Posterior cingulate gyrus (tissue), 11 donors: ENCODE measurements at regions not wholly inside any gene's neighbourhood (a gene's known extent, or its start where the extent isn't known, plus 50 kb on each side); places are given as distances from the start of the nearest gene placed in this dataset.

Source experiments
- DNase-seq, 10 donors: peaks; one replicate each; pipeline versions ENCODE4 v3.0.0 to v3.0.0-alpha.2; 2020 to 2021; ENCODE audit warnings: mixed read lengths in 3 of 10
- intact Hi-C: fragments of 100-400 bp; cut with DNase I; formaldehyde crosslinking; loops from one replicate; pipeline ENCODE4 v1.15.1; 2023

DNA sequence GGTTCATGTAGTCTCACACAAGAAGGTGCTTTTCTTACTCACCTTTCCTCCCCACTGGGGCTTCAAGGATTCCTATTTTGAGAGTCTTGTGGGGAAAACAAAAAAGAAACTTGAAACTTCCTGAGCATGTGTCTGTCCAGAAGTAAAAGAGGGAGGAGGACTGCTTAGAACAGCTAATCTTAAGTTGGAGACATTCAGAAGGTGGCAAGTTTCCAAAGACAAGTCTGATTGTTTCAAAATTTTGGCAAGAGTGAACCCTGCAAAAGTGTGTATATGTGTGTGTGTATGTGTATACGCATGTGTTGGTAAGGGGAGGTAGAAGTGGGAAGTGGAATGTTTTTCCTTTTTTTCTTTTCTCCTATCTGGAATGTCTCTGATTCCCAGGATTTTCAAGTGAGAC, 189.0 kb upstream of the FRMPD4 start:
- intact Hi-C loops = no loop called here
- no peak for DNase-seq

DNA sequence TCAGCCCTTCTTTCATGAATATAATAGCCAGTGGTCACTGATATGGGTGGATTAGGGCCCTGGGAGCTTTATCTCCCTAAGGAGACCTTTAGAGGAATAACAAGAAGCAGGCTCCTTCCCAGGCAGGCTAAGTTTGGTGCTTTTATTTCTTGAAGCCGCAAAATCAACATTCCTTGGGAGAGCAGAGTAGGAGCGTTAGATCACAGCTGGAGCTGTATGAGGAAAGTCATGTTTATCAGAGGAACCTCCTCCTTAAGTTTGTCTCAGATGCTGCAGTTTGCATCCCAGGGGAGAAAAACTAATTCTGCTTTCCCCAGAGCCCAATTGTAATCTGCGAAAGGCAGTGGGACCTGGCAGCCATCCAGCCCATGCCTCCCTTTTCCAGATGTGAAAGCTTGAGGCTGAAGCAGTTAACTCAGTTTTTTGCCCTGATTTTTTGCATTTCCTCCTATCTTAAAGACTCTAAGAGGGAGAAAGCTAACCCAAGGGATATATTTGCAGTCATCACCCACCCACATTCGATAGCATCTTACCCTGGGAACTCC, 186.0 kb upstream of the FRMPD4 start:
- DNase-seq = no peak
- intact Hi-C loops = no loop called here

DNA sequence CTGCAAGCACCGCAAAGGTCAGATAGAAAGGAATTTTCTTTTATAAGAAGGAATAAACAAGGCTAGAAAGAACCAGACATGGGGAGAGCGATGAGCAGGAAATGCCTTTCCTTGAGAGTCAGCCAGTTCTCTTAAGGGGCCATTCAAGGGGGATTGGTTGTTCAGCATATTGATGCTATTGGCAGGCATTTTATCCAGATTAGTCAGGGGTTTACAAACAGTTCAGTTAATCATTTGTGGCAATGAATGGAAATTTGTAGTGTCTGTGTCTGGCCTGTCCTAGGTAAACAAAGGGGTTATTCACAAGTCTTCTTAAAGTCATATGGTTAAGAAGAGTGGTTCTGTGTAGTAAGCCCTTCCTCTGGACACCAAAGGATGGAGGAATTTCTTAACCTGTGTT, 184.7 kb upstream of the FRMPD4 start:
- intact Hi-C loops = no loop called here
- no peak for DNase-seq

DNA sequence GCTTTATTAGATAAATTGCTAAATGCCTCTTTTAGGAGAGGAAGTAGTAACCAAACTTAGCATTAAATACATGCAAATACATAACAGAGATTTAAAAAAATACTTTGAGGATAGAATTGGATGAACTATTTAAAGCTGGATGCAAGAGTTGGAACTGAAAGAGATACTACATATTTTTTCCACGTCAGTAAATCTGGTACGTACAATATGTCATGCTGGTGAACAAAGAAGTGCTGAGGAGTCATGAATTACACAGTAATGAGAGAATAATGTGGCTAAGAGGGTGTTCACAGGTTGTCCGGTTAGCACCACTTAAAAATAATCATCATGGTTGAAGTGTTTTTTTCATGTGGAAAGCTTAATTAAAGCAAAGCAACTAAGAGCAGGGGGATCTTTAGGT, 184.1 kb upstream of the FRMPD4 start:
- intact Hi-C loops = no loop called here
- DNase-seq = no peak

DNA sequence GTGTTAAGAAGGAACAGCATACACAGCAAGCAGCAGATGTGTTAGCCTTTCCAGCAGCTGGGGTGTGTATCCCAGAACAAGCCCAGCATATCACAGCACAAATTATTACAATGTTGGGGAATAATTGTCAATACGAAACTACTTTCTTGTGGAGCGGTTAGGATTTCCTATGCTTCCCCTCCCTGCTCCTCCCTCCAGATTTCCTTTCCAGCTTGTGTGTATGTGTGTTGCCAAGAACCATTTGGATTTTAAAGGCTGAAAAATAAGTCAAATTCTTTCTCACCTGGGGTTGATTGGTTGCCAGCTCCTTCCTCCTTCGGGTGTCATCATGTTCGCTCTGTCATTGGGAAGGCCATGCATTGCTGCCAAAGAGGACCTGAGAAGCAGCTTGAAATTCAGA, 178.2 kb upstream of the FRMPD4 start:
- no peak for DNase-seq
- intact Hi-C loops = no loop called here

DNA sequence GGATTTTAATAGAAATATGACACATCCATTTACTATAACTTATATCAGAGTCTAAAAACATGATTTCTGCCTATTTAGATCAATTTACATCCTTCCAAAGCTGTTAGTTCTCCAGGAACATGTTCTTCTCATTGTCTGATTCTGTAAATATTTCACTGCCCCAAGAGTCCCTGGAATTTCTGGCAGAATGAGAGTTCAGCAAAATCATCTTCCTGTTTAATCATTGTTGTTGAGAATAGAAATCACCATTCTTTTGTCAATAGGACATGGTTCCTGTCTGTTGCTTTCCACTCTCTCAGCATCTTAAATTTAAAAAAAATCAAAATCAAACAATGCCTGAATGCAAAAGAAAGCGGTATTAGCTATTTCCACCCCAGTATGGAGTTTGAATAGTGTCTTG, 172.8 kb upstream of the FRMPD4 start:
- DNase-seq = no peak
- intact Hi-C loops = no loop called here

DNA sequence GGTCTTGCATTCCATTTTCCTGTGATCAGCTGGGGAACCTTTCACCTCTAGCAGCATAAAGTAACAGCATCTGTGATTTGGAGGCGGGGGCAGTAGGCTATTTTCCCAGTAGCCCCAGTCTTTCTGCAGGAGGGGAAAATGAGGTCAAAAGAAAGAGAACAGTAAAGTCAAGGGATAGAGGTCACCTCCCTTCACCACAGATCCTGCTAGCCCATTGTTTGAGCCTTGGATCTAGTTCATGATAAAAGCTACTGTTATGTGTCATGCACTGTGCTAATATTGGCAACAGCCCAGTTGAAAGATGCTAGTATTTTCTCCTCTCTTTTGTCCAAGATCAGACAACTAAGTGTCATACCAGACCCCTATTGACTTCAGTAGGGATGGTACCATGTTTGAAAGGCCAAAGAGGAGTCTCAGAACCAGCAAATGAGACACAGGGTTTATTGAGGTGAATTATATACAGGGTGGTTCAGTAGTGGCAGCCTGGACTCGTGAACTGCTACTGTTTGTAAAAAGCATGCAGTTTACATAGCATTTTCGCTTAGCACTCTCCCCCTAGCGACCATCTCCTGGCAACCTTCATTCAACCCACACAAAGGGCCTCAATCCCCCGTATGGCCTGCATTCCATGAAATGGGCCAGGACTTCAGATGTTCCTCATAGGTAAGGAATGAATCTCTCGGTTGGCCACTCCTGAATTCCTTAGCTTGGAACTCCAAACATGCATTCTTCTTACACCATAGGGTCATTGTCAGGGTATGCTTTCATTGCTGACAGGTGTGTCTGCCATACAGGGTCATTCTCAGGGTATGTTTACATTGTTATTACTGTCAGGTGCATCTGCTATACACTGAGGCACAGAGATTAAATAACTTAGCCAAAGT, 170.0 kb upstream of the FRMPD4 start:
- intact Hi-C loops = no loop called here
- no peak for DNase-seq

DNA sequence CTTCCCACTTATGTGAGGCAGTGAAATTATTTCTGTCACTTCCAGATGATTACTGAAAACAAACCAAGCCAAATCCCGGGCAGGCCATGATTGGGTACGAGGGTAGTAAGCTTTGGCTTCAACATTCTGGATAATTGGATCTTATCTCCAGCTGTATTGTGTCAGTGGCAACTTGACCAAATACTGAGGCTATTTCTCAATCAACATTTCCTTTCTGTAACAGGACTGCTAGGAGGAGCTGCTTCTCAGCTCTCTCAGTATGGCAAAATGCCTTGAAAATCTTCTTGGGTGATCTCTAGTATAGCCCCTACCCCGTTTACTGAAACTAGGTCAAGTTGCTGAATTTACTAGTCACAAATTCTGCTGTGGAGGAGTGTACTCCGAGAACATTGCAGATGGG, 169.3 kb upstream of the FRMPD4 start:
- intact Hi-C loops = no loop called here
- no peak for DNase-seq

DNA sequence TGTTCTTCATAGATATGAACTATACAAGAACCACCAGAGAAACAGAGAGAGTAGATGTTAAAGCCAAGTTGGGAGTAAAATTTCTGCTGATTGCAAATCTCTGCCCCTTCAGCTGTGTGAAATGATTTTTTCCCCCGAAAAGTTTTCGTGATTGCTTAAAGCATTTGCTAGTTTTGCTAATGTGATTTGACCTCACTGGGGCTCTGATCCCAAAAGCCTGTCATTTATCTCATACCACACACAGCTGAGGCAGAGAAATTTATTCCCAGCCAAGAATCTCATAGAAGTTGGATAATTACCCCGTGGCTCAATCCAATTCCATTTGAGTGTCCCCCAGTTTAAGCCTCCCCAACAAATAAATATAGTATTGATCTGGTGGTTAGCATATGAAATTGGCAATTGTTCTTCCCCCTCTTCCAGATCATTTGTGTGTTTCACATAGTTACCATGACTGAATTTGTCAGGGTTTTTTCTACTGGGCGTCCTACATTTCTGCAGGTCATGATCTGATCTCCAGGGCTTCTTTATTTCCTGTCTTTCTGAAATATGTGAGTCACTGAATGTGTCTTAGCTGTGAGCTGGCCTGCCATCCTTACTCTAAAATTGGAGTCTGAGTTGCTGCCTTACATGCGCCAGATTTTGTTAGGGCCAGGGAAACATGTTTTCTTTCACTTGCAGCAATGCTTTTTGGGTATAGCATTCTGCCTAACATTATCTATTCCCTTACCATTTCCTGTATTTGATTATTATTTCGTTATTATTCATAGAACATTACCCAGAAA, 167.5 kb upstream of the FRMPD4 start:
- DNase-seq = peak in 1 of 10 donors; percentile 5
- intact Hi-C loops = no loop called here

DNA sequence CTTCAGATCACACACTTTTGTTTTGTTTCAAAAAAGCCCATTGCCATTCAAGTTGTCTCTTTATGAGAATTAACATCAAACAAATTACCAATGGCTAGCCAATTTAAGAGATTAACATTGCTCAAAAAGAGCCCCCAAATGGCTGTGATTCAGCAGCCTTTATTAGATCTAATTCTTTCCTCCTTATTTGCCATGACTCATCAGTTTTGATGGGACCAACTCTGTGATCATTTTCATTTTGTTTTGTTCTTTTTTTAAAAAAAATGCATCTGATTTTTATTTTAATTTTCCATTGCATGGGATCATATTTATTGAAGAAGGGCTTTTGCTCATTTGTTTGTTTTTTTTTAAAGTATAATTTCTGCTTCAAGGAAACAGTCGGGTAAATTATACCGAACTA, 161.6 kb upstream of the FRMPD4 start:
- intact Hi-C loops = no loop called here
- no peak for DNase-seq

DNA sequence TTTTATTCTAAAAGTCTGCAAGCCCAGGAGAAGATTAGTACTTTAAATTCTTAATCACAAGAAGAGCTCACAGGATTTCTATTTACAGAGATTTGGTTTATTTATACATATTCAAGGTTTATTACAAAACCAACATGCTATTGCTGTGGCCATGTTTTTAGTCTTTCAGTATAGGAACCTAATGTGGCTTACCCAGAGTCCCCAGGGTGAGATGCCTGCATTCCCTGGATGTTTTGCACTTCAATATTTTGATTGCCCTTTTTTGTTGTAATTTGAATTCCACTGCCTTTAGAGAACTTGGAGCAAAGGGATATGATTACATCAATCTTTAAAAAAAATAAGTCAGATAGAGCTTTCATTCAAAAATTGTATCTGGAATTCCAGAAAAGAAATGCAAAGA, 146.0 kb upstream of the FRMPD4 start:
- no peak for DNase-seq
- intact Hi-C loops = no loop called here

DNA sequence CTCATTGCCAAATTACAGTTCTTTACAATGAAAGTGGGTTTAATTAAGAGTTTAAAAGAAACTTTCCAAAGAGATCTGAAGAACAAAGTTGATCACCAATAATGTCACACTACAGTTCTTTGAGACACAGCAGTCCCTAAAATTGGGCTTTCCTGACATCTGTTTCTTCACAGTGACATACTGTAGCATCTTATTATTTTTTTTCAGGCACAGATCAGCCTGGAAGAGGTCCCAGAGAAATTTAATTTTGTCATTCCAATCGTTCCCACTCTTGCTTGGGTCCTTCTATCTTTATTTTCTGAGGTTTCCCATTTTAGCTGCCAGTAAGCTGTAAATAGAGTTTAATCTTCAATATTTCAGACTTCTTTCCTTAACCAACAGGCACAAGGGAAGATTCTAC, 143.1 kb upstream of the FRMPD4 start:
- intact Hi-C loops = no loop called here
- DNase-seq = no peak

DNA sequence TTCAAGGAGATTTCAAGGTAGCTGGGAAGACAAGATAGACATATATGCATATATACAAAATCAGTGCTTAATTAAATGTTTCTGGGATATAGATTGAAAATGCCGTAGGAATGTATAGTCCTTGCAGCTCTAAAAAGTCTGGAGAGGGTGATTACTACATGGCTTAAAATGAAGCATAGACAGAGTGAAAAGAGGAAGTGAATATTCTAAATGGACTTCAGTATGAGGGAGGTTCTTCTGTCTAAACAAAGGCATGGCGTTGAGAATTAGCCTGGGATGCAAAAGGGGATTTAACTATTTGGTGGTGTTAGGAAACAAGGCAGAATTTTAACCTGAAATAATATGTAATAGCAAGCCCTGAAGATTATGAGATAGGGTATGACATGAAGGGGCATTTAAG, 141.5 kb upstream of the FRMPD4 start:
- intact Hi-C loops = no loop called here

DNA sequence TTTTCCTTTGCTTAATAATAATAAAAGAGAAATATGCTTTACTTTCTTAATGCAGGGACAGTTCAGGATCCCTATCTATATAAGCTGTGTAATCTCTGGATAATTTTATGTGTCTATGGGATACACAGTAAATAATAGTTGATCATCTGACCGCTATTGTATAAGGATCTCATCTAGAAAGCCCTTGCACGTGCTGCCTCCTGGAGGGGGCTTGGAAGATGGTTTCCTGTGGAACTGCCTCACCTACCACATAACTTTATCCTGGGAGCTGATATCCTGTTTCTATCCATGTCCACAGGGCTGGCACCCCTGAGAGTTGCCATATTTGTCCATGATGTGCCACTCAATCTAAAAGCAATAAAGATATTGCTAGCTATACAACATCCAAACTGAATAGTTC, 139.3 kb upstream of the FRMPD4 start:
- intact Hi-C loops = no loop called here
- DNase-seq = no peak

More for the DNA sequence above, 141.5 kb upstream of the FRMPD4 start:
- no peak for DNase-seq

DNA sequence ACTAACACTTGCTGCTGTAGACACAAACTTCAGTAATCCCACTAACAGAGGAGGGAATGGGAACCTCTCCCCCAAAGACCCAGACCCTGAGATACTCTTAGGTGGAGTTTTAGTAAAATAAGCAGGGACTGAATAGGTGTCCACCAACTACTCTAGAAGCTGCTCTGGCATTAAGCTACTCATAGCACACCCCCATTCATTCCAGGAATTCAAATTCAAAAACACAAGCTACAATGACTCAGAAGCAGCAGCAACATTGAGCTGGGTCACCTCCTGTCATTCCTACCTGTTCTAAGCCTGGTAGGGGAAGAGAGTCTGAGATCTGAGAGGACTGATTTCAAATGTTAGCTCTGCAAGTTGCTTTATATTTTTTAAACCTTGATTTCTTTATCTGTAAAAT, 135.4 kb upstream of the FRMPD4 start:
- intact Hi-C loops = no loop called here

DNA sequence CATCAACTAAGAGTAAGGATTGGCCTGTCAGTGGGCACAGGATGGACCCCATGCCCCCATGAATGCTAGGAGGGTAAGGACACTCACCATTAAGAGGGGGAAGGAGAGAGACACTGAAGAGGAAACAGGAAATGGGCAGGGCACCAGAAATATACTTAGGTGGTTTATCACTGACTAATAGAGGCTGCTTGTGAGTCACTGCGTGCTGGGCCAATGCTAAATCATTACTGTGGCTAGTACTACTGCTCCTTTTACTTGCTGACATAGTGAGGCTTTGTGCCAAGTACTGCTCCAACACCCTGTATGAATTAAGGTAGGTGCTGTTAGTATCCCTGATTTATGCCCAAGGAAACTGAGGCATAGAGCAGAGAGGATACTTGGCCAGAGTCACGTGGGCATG, 130.4 kb upstream of the FRMPD4 start:
- intact Hi-C loops = no loop called here
- DNase-seq = no peak

More for the DNA sequence above, 135.4 kb upstream of the FRMPD4 start:
- DNase-seq = no peak

DNA sequence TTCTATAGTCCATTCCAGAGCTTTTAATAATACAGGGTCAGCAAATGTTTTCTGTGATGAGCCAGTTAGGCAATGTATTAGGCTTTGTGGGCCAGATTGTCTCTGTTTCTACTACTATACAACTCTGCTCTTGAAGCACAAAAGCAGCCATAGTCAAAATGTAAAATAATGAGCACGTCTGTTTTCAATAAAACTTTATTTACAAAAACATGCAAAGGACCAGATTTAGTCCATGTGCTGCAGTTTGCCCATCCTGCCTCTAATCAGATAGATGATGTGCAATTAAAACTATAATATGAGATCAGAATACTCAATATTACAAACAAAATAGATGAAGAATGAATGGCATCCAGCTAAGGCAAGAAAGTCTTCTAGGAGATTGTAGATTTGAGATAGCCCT, 127.8 kb upstream of the FRMPD4 start:
- intact Hi-C loops = no loop called here
- no peak for DNase-seq

DNA sequence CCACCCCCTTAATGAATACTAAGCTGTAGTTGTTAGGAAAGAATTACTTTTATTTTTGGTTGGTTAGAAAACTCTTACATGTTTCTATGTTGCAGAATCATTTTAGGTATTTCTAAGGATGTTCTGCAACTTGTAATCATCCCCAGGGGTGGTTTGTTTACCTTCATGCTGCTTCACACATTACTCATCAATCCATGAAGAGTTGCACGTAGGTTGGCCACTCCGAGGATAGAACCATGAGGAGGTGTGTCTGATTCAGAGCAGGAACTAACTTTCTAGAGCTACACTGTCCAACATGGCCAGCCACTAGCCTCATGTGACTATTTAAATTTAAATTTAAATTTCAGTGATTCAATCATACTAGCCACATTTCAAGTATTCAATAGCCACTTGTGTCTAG, 127.2 kb upstream of the FRMPD4 start:
- DNase-seq = no peak
- intact Hi-C loops = no loop called here

DNA sequence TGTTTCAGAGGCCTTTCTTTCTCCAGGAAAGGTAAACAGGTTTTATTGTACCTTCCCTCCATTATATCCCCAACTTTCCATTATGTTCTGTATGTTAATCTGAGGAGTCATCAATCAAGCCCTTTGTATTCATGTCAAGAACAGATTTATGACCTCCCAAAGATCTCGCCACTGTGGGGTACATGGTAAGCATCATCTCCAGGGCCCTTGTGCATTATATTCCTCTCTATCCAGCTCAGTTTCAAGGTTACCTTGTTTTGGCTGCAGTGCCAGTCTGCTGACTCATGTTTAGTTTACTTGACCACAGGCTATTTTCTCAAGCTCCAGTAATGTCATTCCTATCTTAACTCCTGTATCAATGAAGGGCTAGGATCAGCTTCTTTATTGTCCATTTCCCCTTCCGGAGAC, 125.1 kb upstream of the FRMPD4 start:
- no peak for DNase-seq
- intact Hi-C loops = no loop called here

DNA sequence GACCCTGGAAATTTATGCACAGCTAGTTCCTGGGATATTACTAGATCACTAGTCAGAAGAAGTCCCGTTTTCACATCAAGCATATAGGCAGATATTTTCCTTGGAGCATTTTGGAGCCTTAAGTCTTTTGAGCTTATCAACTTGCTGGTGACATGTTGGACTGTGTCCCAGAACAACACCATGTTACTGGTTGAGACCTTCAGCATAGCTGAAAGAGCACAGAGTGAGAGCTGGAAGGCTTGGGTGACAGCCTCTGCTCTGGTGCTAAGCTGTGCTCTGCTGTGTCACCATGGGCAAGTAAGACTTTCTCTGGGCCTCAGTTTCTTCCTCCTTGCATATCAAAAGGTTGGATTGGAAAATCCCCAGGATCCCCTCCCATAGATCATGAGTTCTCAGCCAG, 116.6 kb upstream of the FRMPD4 start:
- intact Hi-C loops = no loop called here
- no peak for DNase-seq

DNA sequence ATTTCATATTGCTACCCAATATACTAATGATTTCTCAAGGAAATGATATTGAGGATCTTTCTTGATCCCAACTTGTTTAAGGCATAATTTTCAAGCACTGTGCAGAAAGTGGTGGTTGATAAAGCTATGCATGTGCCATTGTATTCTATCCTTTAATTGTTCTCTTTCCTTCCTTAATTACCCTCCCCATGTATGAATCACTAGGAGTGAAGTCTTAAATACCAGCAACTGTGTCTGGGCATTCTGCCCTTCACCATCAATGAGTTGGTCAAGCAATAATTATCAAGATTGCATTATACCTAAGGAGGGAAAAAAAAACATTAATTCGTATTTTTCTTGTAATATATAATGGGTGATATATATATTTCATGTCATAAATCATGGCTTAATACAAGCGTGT, 111.8 kb upstream of the FRMPD4 start:
- intact Hi-C loops = no loop called here
- DNase-seq = no peak

DNA sequence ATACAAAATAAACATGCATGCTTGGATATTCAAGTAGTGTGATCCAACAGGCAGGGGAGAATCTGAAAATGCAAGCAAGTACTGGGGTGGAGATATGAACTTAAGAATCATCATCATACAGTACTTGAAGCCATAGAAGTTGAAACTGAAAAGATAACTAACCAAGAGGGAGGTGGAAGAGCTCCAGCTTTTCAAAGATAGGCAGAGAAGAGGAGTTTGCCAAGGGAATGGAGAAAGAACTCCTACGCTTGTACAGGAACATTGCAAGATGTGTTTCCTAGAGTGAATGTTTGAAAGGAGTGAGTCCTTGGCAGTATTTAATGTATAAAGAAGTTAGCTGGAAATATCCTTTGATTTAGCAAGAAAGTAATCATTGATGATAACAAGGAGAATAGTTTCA, 106.2 kb upstream of the FRMPD4 start:
- no peak for DNase-seq
- intact Hi-C loops = no loop called here
